Gastroesophageal sphincter (tissue), 4 donors: ENCODE measurements at regions not wholly inside any gene's neighbourhood (a gene's known extent, or its start where the extent isn't known, plus 50 kb on each side); places are given as distances from the start of the nearest gene placed in this dataset.
"Not testable (repeated sequence)": the region's sequence is repeated elsewhere in the genome, so short reads cannot be mapped to it uniquely, and the experiment has no call there.

ENCODE experiments used
- ATAC-seq: fragments of 150-250 bp; one replicate; pipeline ENCODE4 v1.9.1; 2016; ENCODE audit warnings: mild to moderate bottlenecking, moderate library complexity
- H3K27ac ChIP-seq, 4 donors: fragments of 200-600 bp; sonication (generic) in 3 of 4; 1 replicate in 3 of 4; 2 replicates in 1 of 4; pipeline ENCODE4 v1.5.1; 2016 to 2019
- H3K27me3 ChIP-seq: fragments of 200-600 bp; sonication (generic); one replicate; pipeline ENCODE4 v1.5.1; 2019
- H3K36me3 ChIP-seq, 2 donors: fragments of 200-600 bp; sonication (generic); one replicate each; pipeline ENCODE4 v1.5.1; 2019; ENCODE audit warnings: control low read depth in 1 of 2
- H3K4me1 ChIP-seq, 3 donors: fragments of 200-600 bp; sonication (generic); 1 replicate in 2 of 3; 2 replicates in 1 of 3; pipeline ENCODE4 v1.5.1; 2016 to 2019; ENCODE audit warnings: control low read depth in 2 of 3
- H3K4me3 ChIP-seq, 2 donors: fragments of 200-600 bp; sonication (generic); one replicate each; pipeline ENCODE4 v1.5.1; 2019; ENCODE audit warnings: mild to moderate bottlenecking in 1 of 2, moderate library complexity in 1 of 2
- H3K9me3 ChIP-seq, 3 donors: fragments of 200-600 bp; sonication (generic); one replicate each; pipeline ENCODE4 v1.5.1; 2017 to 2019; ENCODE audit warnings: control low read depth in 2 of 3
- EP300 ChIP-seq: sonication (generic); formaldehyde crosslinking; IDR thresholded peaks from one replicate; pipeline ENCODE4 v1.6.1; 2017; ENCODE audit warnings: antibody characterized with exemption, mild to moderate bottlenecking
- POLR2A ChIP-seq, 2 donors: fragments of 450-650 bp; IDR thresholded peaks; one replicate each; pipeline ENCODE4 v1.6.1; 2017; ENCODE audit warnings: antibody characterized with exemption in 2 of 2, mild to moderate bottlenecking in 2 of 2, moderate library complexity in 1 of 2
- POLR2AphosphoS5 ChIP-seq: sonication (generic); formaldehyde crosslinking; IDR thresholded peaks from one replicate; pipeline ENCODE4 v1.6.1; 2017; ENCODE audit warnings: antibody characterized with exemption
- WGBS, 2 donors: methylation state at CpG; one replicate each; pipeline ENCODE4 v1.1.5; 2018; ENCODE audit warnings: low coverage in 1 of 2; 5-methylcytosine and 5-hydroxymethylcytosine counted together
- TF ChIP-seq, protein P1 (sequence below), 4 experiments: fragments of 200-600 bp in 2 of 4; fragments of 450-650 bp in 2 of 4; sonication (generic) in 1 of 4; IDR thresholded peaks; one replicate each; pipeline ENCODE4 v1.5.1; 2017 to 2019; ENCODE audit warnings: antibody characterized with exemption in 4 of 4, mild to moderate bottlenecking in 2 of 4, moderate library complexity in 2 of 4

DNA sequence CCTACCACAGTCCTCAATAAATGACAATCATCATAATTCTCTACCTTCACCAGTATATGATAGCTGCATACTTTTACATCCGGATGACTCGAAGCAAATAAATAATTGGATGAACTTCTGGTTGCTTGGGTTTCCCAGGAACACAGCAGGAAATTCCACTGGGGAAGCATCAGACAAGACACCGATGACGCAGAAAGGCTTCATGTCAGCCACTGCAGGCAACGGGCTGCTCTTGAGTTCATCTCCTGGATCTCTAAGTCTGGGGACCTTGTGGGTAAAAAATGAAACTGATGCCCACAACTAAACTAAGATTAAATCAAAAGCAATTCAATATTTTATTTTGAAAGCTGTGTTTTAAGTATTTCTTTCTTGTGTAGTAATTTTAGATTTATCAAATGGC, 472.1 kb upstream of the C16orf82 start:
- H3K9me3 ChIP-seq, result no peaks in the 10 kb centered on the region
- H3K36me3 ChIP-seq, result no peaks in the 10 kb centered on the region
- no peak overlapping the region for H3K4me3 ChIP-seq
- H3K4me1 ChIP-seq, result no peaks in the 10 kb centered on the region
- no peak for ATAC-seq
- WGBS, 2 donors, result 67 to 81% methylated on average over 4 to 5 of the region's 5 CpGs
- TF ChIP-seq, protein P1, sequence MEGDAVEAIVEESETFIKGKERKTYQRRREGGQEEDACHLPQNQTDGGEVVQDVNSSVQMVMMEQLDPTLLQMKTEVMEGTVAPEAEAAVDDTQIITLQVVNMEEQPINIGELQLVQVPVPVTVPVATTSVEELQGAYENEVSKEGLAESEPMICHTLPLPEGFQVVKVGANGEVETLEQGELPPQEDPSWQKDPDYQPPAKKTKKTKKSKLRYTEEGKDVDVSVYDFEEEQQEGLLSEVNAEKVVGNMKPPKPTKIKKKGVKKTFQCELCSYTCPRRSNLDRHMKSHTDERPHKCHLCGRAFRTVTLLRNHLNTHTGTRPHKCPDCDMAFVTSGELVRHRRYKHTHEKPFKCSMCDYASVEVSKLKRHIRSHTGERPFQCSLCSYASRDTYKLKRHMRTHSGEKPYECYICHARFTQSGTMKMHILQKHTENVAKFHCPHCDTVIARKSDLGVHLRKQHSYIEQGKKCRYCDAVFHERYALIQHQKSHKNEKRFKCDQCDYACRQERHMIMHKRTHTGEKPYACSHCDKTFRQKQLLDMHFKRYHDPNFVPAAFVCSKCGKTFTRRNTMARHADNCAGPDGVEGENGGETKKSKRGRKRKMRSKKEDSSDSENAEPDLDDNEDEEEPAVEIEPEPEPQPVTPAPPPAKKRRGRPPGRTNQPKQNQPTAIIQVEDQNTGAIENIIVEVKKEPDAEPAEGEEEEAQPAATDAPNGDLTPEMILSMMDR (IDR thresholded peaks at IDR 0.05), result no peak
- TF ChIP-seq EP300, result no peak
- TF ChIP-seq POLR2A (IDR thresholded peaks at IDR 0.05), result no peak
- TF ChIP-seq POLR2AphosphoS5, result no peak
- no peak overlapping the region for H3K27ac ChIP-seq
- H3K27me3 ChIP-seq, result peaks cover under 1% of the 10 kb centered on the region

DNA sequence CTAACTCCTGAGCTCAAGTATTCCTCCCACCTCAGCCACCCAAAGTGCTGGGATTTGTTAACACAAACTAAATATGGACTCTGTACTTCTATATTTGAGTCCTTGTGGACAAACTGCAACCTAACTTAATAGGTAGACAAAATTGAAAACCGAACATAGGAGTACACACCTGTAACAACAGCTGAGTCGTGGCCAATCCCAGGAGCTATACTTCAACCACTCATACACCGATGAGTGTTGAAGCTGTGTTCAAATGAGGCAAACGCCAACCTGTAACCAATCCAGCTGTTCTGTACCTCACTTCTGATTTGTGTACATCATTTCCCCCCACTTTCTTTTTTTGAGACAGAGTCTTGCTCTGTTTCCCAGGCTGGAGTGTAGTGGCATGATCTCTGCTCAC, 471.5 kb upstream of the C16orf82 start:
- Histone ChIP-seq H3K36me3 (no peaks in the 10 kb centered on the region), H3K27me3 (peaks cover 5% of the 10 kb centered on the region), H3K9me3 (no peaks in the 10 kb centered on the region), H3K27ac (no peak overlapping the region), H3K4me1 (no peaks in the 10 kb centered on the region), H3K4me3 (no peak overlapping the region)
- WGBS, 2 donors, result 81 to 86% methylated on average over 4 of the region's 4 CpGs
- ATAC-seq, result no peak
- TF ChIP-seq POLR2AphosphoS5 (no peak), EP300 (no peak), POLR2A (IDR thresholded peaks at IDR 0.05) (no peak)
- TF ChIP-seq, protein P1 (IDR thresholded peaks at IDR 0.05), result no peak

DNA sequence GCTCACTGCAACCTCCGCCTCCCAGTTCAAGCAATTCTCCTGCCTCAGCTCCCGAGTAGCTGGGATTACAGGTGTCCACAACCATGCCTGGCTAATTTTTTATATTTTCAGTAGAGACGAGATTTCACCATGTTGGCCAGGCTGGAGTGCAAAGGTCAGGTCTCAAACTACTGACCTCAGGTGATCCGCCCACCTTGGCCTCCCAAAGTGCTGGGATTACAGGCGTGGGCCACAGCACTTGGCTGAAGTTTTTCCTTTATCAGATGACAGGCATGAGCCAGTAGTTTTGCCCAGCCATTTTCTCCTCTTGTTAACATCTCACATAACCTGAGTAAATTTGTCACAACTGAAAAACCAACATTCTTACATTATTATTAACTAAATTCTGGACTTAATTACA, 470.7 kb upstream of the C16orf82 start:
- not testable (repeated sequence) for H3K9me3 ChIP-seq, H3K4me3 ChIP-seq, H3K27ac ChIP-seq, ATAC-seq, H3K36me3 ChIP-seq, H3K27me3 ChIP-seq, H3K4me1 ChIP-seq
- 37 to 64% methylated on average over 2 to 3 of the region's 5 CpGs for WGBS, 2 donors

DNA sequence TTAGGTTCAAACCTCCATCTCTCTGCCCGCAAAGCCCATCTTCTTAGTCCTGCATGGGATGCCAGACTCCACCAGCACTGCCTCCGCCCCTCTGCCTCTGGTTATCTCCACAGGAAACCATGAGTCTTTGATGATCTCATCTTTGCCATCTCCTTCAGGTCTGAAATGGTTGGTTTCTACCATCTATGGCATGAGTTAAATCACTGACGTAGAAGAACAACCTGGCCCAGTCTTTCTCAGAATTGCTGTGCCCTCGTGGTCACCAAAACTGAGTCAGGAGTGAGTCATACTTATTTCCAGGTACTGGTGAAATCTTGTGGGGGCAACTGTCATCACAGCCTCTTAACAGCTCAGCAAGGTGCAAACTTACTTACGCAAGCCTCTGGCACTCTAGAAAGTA, 468.7 kb upstream of the C16orf82 start:
- peaks cover 9% of the 10 kb centered on the region for H3K27me3 ChIP-seq
- peak; percentile 31 for ATAC-seq
- H3K9me3 ChIP-seq, result no peaks in the 10 kb centered on the region
- 73 to 77% methylated on average over 4 to 5 of the region's 5 CpGs for WGBS, 2 donors
- no peaks in the 10 kb centered on the region for H3K4me1 ChIP-seq
- no peaks in the 10 kb centered on the region for H3K36me3 ChIP-seq
- H3K27ac ChIP-seq, result no peak overlapping the region
- no peak for TF ChIP-seq POLR2AphosphoS5
- TF ChIP-seq, protein P1 (IDR thresholded peaks at IDR 0.05), result no peak
- TF ChIP-seq EP300, result no peak
- TF ChIP-seq POLR2A (IDR thresholded peaks at IDR 0.05), result no peak
- H3K4me3 ChIP-seq, result no peak overlapping the region

GRCh38 chr16:26598998-26599784, 467.5 kb upstream of the C16orf82 start:
- 70 to 73% methylated on average over 6 of the region's 7 CpGs for WGBS, 2 donors
- peaks cover 9% of the 10 kb centered on the region for H3K27me3 ChIP-seq
- H3K36me3 ChIP-seq, result no peaks in the 10 kb centered on the region
- TF ChIP-seq EP300 (no peak), POLR2AphosphoS5 (no peak), POLR2A (IDR thresholded peaks at IDR 0.05) (no peak)
- TF ChIP-seq, protein P1 (IDR thresholded peaks at IDR 0.05), result no peak
- no peak for ATAC-seq
- H3K27ac ChIP-seq, result no peak overlapping the region
- H3K9me3 ChIP-seq, result no peaks in the 10 kb centered on the region
- H3K4me3 ChIP-seq, result no peak overlapping the region
- no peaks in the 10 kb centered on the region for H3K4me1 ChIP-seq
